K562 (cell line): ENCODE measurements at regions not wholly inside any gene's neighbourhood (a gene's known extent, or its start where the extent isn't known, plus 50 kb on each side); places are given as distances from the start of the nearest gene placed in this dataset.

Experiments used
- ATAC-seq: fragments of 200-7000 bp; cut with Tn5 transposase; 3 replicates; pipeline ENCODE4 v1.9.1; 2020; ENCODE audit warnings: moderate library complexity
- BruUV-seq: library from RNA; stranded (reverse); fragments of 400-500 nt; replicated peaks from 2 replicates; lab custom pipeline; 2021; lab: Mats Ljungman, UMichigan
- CTCF ChIA-PET: fragments of 300-600 bp; formaldehyde crosslinking; extraction: SDS; loops from one replicate; lab custom pipeline; 2021; ENCODE audit warnings: low intra/inter-chr PET ratio; lab: Yijun Ruan, JAX
- POLR2A ChIA-PET: fragments of 300-600, 350-650 bp; sonication (Branson Sonifier 250); formaldehyde crosslinking; extraction: SDS; loops from one replicate; lab custom pipeline; 2021; ENCODE audit warnings: antibody characterized with exemption, inconsistent platforms; lab: Yijun Ruan, JAX
- DNase-seq, 4 experiments: peaks; one replicate each; pipeline versions ENCODE4 v3.0.0 to v3.0.0-alpha.2; 2011 to 2018; ENCODE audit warnings: low spot score in 3 of 4, mixed read lengths in 3 of 4; ENCODE audit errors: extremely low read depth in 1 of 4
- FAIRE-seq: peaks from 2 replicates; lab custom pipeline; 2011; peaks lifted over from hg19 to GRCh38; lab: Jason Lieb, UNC
- H2AFZ ChIP-seq: 2 replicates; pipeline ENCODE4 v1.6.0; 2011; ENCODE audit warnings: low read depth, low read length, control low read depth, inconsistent platforms
- H3K27ac ChIP-seq: fragments of 200-600 bp; 3 replicates; pipeline ENCODE4 v1.8.0; 2011; ENCODE audit warnings: low read depth, mild to moderate bottlenecking, control low read depth, inconsistent platforms, low read length, moderate library complexity, mixed read lengths; ENCODE audit errors: extremely low read depth
- H3K27me3 ChIP-seq, 2 experiments: fragments of 300-600 bp in 1 of 2; 2 replicates in 1 of 2; 3 replicates in 1 of 2; pipeline versions ENCODE4 v1.6.0 to v1.8.0; 2011; ENCODE audit warnings: inconsistent platforms in 2 of 2, low read length in 2 of 2, mild to moderate bottlenecking in 1 of 2, mixed read lengths in 1 of 2, moderate library complexity in 1 of 2; ENCODE audit not compliant: control insufficient read depth in 2 of 2, insufficient read depth in 2 of 2
- H3K36me3 ChIP-seq: fragments of 300-600 bp; 3 replicates; pipeline ENCODE4 v1.8.0; 2011; ENCODE audit warnings: mild to moderate bottlenecking, low read length, inconsistent platforms; ENCODE audit not compliant: control insufficient read depth, insufficient read depth
- H3K4me1 ChIP-seq, 2 experiments: fragments of 200-600 bp in 1 of 2; replicated peaks in 1 of 2; 2 replicates in 1 of 2; 3 replicates in 1 of 2; pipeline versions ENCODE4 v1.5.1 to v1.8.0; 2011; ENCODE audit warnings: inconsistent platforms in 2 of 2, low read length in 2 of 2, mild to moderate bottlenecking in 1 of 2, mixed read lengths in 1 of 2, moderate library complexity in 1 of 2; ENCODE audit not compliant: control insufficient read depth in 2 of 2, insufficient read depth in 2 of 2
- H3K4me2 ChIP-seq: 2 replicates; pipeline ENCODE4 v1.6.1; 2011; ENCODE audit warnings: low read length, control low read depth, inconsistent platforms, mixed read lengths; ENCODE audit not compliant: insufficient read depth
- H3K4me3 ChIP-seq: fragments of 200-600 bp; sonication (generic), shearing (Covaris generic); 2 replicates; pipeline ENCODE4 v1.5.1; 2016; ENCODE audit warnings: control low read depth, inconsistent platforms
- H3K79me2 ChIP-seq: fragments of 200-600 bp; 3 replicates; pipeline ENCODE4 v1.8.0; 2011; ENCODE audit warnings: low read length, inconsistent platforms; ENCODE audit not compliant: control insufficient read depth, insufficient read depth
- H3K9ac ChIP-seq, 2 experiments: 2 replicates each; pipeline versions ENCODE4 v1.6.0 to v1.6.1; 2011; ENCODE audit warnings: low read depth in 2 of 2, low read length in 2 of 2, control low read depth in 1 of 2, inconsistent platforms in 1 of 2, mild to moderate bottlenecking in 1 of 2, mixed read lengths in 1 of 2; ENCODE audit not compliant: insufficient read depth in 1 of 2
- H3K9me1 ChIP-seq: one replicate; pipeline ENCODE4 v1.6.0; 2011; ENCODE audit warnings: inconsistent platforms, mild to moderate bottlenecking, low read length, moderate library complexity; ENCODE audit not compliant: control insufficient read depth, insufficient read depth
- H3K9me3 ChIP-seq: replicated peaks from 2 replicates; pipeline ENCODE4 v1.5.1; 2011; ENCODE audit warnings: low read depth, low read length, inconsistent platforms; ENCODE audit not compliant: control insufficient read depth, insufficient read depth
- H4K20me1 ChIP-seq: replicated peaks from 2 replicates; pipeline ENCODE4 v1.6.1; 2011; ENCODE audit warnings: low read length, inconsistent platforms, mixed read lengths; ENCODE audit not compliant: control insufficient read depth, insufficient read depth
- C11orf30 ChIP-seq: fragments of 450-650 bp; IDR thresholded peaks from 2 replicates; pipeline ENCODE4 v1.6.1; 2016; ENCODE audit warnings: low read depth, mild to moderate bottlenecking
- CBX1 ChIP-seq: sonication (generic); IDR thresholded peaks from 2 replicates; pipeline ENCODE4 v1.6.1; 2016; ENCODE audit warnings: antibody characterized with exemption, low read depth, mild to moderate bottlenecking
- CREM ChIP-seq: IDR thresholded peaks from 2 replicates; pipeline ENCODE4 v1.6.1; 2014; ENCODE audit warnings: antibody characterized with exemption, low read depth
- ETV1 ChIP-seq: fragments of 450-650 bp; conservative IDR thresholded peaks from 2 replicates; pipeline ENCODE4 v1.6.1; 2016; ENCODE audit warnings: missing genetic modification characterization, control low read depth, low read depth, missing compliant biosample characterization
- FOXJ2 ChIP-seq: fragments of 200-800 bp; sonication (Bioruptor generic); IDR thresholded peaks from 2 replicates; pipeline ENCODE4 v1.6.1; 2016; ENCODE audit warnings: missing genetic modification characterization, missing compliant biosample characterization
- FOXM1 ChIP-seq, 2 experiments: fragments of 450-650 bp in 1 of 2; sonication (generic) in 1 of 2; formaldehyde crosslinking in 1 of 2; IDR thresholded peaks; 2 replicates each; pipeline versions ENCODE4 v1.6.1 to v1.9.0; 2017 to 2022; ENCODE audit warnings: low read depth in 2 of 2, mild to moderate bottlenecking in 2 of 2, missing genetic modification reagents in 1 of 2, moderate library complexity in 1 of 2
- GABPB2 ChIP-seq: fragments of 250-450 bp; sonication (Bioruptor Pico); conservative IDR thresholded peaks from 2 replicates; pipeline ENCODE4 v1.5.1; 2021; ENCODE audit warnings: mild to moderate bottlenecking
- HDAC6 ChIP-seq: IDR thresholded peaks from 2 replicates; pipeline ENCODE4 v1.6.1; 2012; ENCODE audit warnings: low read depth, mild to moderate bottlenecking, control low read depth, inconsistent platforms, low read length, moderate library complexity
- MAFG ChIP-seq: fragments of 450-650 bp; conservative IDR thresholded peaks from 2 replicates; pipeline ENCODE4 v1.6.1; 2016; ENCODE audit warnings: missing genetic modification characterization, missing compliant biosample characterization
- MAFK ChIP-seq: IDR thresholded peaks from 2 replicates; pipeline ENCODE4 v1.6.1; 2011; ENCODE audit warnings: low read length, improper control_type of control experiment
- MCM7 ChIP-seq, 2 experiments: fragments of 450-650 bp; IDR thresholded peaks; 2 replicates each; pipeline ENCODE4 v1.6.1; 2016 to 2018
- NFIX ChIP-seq: fragments of 250-450 bp; sonication (Bioruptor Pico); IDR thresholded peaks from 2 replicates; pipeline ENCODE4 v1.4.0; 2020; ENCODE audit warnings: low read depth, mild to moderate bottlenecking, moderate library complexity
- ZNF184 ChIP-seq: sonication (generic); formaldehyde crosslinking; IDR thresholded peaks from 2 replicates; pipeline ENCODE4 v1.5.0; 2020; ENCODE audit warnings: missing genetic modification reagents
- ZNF316 ChIP-seq: fragments of 450-650 bp; IDR thresholded peaks from 2 replicates; pipeline ENCODE4 v1.6.1; 2016
- WGBS: fragments of 100-300 bp; shearing (Covaris generic); methylation state at CpG from one replicate; pipeline ENCODE4 v1.1.6; 2016; ENCODE audit warnings: low coverage, mixed read lengths; ENCODE audit not compliant: insufficient coverage; ENCODE audit errors: missing lambda C conversion rate; 5-methylcytosine and 5-hydroxymethylcytosine counted together
- in situ Hi-C: fragments of 300-500 bp; cut with MboI; formaldehyde crosslinking; loops from 4 replicates; pipeline ENCODE4 v1.15.0; 2018; ENCODE audit warnings: inconsistent platforms, mixed read lengths
- intact Hi-C: fragments of 100-400 bp; cut with micrococcal nuclease; formaldehyde crosslinking; loops from 2 replicates; pipeline ENCODE4 v1.14.2; 2022
- TF ChIP-seq, protein P1 (sequence below): fragments of 450-650 bp; IDR thresholded peaks from 2 replicates; pipeline ENCODE4 v1.6.1; 2016; ENCODE audit warnings: mild to moderate bottlenecking, moderate library complexity

DNA sequence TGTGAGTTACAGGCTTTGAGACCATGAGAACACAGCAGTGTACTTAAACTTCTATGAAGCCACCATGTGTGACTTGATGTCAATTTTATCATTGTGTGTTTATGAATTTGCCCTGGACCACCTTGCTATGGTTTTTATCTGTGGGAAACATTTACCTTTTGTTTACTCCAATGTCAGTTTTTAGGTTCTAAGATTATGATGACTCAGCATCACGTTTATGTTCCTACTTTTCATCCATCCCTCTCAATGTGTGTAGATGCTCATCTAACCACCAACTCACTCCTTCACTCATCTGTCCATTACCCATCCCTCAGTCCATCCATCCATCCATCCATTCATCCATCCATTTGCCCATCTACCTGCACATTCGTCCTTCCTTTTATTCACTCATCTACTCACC is 338.8 kb downstream of the MIAT start:
- WGBS, result 0% methylated on average over 2 of the region's 2 CpGs
- ATAC-seq (no peak), DNase-seq (no peak), FAIRE-seq (no peak)
- H3K27ac ChIP-seq, result no peak overlapping the region
- intact Hi-C loops (no loop called here), in situ Hi-C loops (no loop called here)
- H3K4me2 ChIP-seq, result no peak overlapping the region
- H4K20me1 ChIP-seq, result no peaks in the 10 kb centered on the region
- H3K36me3 ChIP-seq, result no peaks in the 10 kb centered on the region
- no peaks in the 10 kb centered on the region for H3K4me1 ChIP-seq
- ChIA-PET POLR2A (no interaction called here), CTCF (no interaction called here)
- no peak overlapping the region for H3K9ac ChIP-seq
- H3K9me1 ChIP-seq, result no peaks in the 10 kb centered on the region
- H3K79me2 ChIP-seq, result no peaks in the 10 kb centered on the region
- no peaks in the 10 kb centered on the region for H3K9me3 ChIP-seq
- H3K27me3 ChIP-seq, result no peaks in the 10 kb centered on the region
- H3K4me3 ChIP-seq, result no peak overlapping the region
- H2AFZ ChIP-seq, result no peak overlapping the region
- no TSS peak for BruUV-seq
- TF ChIP-seq MCM7 (IDR thresholded peaks at IDR 0.05), result no peak
- TF ChIP-seq ETV1, result no peak
- TF ChIP-seq MAFK, result peak; percentile 89
- TF ChIP-seq NFIX (CRISPR knock-in tag), result no peak
- peak; percentile 81 for TF ChIP-seq C11orf30
- TF ChIP-seq ZNF316, result peak; percentile 92
- no peak for TF ChIP-seq CREM
- no peak for TF ChIP-seq GABPB2 (CRISPR knock-in tag)
- no peak for TF ChIP-seq HDAC6
- TF ChIP-seq CBX1, result no peak
- TF ChIP-seq FOXM1 (IDR thresholded peaks at IDR 0.05; ENCODE audit: low read depth), result no peak
- TF ChIP-seq FOXM1 (CRISPR knock-in tag; IDR thresholded peaks at IDR 0.05; ENCODE audit: low read depth), result no peak
- no peak for TF ChIP-seq ZNF184
- TF ChIP-seq MAFG (tag), result peak; percentile 85
- TF ChIP-seq, protein P1, sequence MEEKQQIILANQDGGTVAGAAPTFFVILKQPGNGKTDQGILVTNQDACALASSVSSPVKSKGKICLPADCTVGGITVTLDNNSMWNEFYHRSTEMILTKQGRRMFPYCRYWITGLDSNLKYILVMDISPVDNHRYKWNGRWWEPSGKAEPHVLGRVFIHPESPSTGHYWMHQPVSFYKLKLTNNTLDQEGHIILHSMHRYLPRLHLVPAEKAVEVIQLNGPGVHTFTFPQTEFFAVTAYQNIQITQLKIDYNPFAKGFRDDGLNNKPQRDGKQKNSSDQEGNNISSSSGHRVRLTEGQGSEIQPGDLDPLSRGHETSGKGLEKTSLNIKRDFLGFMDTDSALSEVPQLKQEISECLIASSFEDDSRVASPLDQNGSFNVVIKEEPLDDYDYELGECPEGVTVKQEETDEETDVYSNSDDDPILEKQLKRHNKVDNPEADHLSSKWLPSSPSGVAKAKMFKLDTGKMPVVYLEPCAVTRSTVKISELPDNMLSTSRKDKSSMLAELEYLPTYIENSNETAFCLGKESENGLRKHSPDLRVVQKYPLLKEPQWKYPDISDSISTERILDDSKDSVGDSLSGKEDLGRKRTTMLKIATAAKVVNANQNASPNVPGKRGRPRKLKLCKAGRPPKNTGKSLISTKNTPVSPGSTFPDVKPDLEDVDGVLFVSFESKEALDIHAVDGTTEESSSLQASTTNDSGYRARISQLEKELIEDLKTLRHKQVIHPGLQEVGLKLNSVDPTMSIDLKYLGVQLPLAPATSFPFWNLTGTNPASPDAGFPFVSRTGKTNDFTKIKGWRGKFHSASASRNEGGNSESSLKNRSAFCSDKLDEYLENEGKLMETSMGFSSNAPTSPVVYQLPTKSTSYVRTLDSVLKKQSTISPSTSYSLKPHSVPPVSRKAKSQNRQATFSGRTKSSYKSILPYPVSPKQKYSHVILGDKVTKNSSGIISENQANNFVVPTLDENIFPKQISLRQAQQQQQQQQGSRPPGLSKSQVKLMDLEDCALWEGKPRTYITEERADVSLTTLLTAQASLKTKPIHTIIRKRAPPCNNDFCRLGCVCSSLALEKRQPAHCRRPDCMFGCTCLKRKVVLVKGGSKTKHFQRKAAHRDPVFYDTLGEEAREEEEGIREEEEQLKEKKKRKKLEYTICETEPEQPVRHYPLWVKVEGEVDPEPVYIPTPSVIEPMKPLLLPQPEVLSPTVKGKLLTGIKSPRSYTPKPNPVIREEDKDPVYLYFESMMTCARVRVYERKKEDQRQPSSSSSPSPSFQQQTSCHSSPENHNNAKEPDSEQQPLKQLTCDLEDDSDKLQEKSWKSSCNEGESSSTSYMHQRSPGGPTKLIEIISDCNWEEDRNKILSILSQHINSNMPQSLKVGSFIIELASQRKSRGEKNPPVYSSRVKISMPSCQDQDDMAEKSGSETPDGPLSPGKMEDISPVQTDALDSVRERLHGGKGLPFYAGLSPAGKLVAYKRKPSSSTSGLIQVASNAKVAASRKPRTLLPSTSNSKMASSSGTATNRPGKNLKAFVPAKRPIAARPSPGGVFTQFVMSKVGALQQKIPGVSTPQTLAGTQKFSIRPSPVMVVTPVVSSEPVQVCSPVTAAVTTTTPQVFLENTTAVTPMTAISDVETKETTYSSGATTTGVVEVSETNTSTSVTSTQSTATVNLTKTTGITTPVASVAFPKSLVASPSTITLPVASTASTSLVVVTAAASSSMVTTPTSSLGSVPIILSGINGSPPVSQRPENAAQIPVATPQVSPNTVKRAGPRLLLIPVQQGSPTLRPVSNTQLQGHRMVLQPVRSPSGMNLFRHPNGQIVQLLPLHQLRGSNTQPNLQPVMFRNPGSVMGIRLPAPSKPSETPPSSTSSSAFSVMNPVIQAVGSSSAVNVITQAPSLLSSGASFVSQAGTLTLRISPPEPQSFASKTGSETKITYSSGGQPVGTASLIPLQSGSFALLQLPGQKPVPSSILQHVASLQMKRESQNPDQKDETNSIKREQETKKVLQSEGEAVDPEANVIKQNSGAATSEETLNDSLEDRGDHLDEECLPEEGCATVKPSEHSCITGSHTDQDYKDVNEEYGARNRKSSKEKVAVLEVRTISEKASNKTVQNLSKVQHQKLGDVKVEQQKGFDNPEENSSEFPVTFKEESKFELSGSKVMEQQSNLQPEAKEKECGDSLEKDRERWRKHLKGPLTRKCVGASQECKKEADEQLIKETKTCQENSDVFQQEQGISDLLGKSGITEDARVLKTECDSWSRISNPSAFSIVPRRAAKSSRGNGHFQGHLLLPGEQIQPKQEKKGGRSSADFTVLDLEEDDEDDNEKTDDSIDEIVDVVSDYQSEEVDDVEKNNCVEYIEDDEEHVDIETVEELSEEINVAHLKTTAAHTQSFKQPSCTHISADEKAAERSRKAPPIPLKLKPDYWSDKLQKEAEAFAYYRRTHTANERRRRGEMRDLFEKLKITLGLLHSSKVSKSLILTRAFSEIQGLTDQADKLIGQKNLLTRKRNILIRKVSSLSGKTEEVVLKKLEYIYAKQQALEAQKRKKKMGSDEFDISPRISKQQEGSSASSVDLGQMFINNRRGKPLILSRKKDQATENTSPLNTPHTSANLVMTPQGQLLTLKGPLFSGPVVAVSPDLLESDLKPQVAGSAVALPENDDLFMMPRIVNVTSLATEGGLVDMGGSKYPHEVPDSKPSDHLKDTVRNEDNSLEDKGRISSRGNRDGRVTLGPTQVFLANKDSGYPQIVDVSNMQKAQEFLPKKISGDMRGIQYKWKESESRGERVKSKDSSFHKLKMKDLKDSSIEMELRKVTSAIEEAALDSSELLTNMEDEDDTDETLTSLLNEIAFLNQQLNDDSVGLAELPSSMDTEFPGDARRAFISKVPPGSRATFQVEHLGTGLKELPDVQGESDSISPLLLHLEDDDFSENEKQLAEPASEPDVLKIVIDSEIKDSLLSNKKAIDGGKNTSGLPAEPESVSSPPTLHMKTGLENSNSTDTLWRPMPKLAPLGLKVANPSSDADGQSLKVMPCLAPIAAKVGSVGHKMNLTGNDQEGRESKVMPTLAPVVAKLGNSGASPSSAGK, result no peak
- TF ChIP-seq FOXJ2 (tag), result no peak
